ENCODE measurements at regions not wholly inside any gene's neighbourhood (a gene's known extent, or its start where the extent isn't known, plus 50 kb on each side); places are given as distances from the start of the nearest gene placed in this dataset.
"Not testable (repeated sequence)": the region's sequence is repeated elsewhere in the genome, so short reads cannot be mapped to it uniquely, and the experiment has no call there.

DNA sequence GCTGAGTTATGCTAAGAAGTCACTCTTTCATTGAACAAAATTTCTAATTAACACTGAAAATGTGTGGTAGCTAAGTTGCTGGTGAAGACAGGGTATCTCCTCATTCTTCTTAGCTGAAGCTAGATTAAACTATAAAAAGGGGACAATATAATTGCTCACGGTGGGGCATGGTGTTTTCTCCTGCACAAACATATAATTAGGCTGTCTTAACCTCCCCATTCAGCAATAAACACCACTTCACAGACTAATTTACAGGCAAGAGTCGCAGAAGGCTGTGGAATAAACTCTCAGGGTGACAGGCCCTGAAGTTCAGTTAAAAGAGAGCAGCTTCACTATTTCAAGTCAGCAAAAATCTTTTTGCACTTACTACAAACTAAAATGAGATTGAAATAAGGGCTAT is 338.9 kb upstream of the NT5E start:
- no peak for DNase-seq (ENCODE audit: low read depth in 1 of 2, low spot score in 1 of 2)

DNA sequence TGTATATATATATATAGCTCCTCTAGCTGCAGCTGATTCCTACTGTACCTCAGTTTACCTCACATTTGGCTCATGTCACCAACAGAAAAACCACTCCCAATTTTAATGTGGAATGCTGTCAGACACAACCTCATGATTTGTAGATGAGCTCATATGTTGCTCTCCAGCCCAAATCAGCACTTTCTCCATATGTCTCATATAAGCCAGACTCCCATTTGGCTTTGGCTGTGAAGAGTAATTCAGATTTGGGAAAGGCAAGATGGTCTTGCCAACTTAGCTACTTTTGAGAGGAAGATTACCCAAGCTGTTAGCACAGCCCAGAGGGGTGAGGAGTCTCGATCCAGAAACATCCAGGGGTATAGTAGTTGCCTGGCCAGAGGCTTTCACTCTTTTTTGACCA is 342.2 kb upstream of the NT5E start:
- no peak for DNase-seq (ENCODE audit: low read depth in 1 of 2, low spot score in 1 of 2)

DNA sequence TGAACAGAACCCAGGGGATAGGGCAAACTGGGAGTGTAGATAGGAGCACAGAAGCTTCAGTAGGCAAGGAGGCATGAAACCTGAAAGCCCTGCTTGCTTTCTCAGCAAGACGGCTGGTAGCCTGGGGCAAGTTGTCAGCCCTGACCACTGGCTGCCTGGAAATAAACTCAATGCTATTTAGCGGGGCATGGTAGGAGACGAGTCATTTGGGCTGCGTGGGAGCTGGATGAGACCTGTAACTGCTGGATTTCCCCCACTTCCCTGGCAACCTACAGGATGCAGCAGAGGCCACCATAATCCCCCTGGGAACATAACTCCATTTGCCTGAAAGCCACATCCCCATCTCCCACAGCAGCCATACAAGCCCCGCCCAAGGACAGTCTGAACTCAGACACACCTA is 332.6 kb upstream of the TBX18 start:
- DNase-seq (ENCODE audit: low read depth in 1 of 2, low spot score in 1 of 2) = no peak

DNA sequence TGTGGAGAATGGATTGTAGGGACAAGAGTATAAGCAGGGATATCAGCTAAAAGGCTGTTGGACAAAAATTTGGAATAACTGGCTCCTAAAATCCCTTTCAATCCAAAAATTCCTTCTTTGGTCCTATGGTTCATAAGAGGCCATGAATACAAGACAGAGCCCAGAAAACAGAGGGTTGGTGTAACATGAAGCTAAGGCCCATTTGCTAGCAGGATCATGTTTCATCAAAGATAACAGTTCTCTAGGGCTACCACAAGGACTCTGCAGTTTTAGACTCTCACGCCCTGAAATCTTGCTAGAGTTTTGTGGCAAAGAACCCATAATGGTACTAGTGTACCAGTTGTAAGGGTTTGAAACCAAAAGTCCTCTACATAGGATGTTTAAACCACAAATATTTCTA is 327.8 kb upstream of the TBX18 start:
- no peak for DNase-seq (ENCODE audit: low read depth in 1 of 2, low spot score in 1 of 2)

DNA sequence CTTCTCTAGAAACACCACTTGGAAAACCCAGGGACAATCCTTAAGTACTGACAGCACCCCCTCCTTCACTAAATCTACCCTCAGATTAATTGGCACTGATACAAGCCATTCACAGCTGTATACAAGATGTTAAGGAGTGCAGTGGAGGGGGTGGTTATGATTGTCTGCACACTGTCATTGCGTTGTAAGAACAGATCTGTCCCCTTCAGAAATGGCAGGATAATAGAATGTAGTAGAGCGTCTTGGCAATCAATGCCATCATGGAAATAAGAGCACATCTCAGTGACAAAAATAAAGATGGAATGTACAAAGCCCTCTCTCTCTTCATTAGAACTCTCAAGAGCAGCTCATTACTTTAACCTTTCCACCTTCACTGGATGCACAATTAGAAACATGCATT is 324.9 kb upstream of the TBX18 start:
- DNase-seq (ENCODE audit: low read depth in 1 of 2, low spot score in 1 of 2) = no peak

DNA sequence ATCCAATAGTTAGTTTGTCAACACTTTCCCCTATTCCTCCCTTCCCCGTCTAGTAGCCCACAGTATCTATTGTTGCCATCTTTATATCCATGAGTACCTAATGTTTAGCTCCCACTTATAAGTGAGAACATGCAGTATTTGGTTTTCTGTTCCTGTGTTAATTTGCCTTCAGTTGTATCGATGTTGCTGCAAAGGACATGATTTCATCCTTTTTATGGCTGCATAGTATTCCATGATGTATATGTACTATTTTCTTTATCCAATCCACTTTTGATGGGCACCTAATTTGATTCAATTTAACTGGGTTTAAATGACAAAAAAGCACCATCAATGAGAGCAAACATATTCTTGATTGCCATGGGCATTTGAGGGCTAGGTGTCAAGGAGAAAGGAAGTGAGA is 321.5 kb upstream of the TBX18 start:
- DNase-seq (ENCODE audit: low read depth in 1 of 2, low spot score in 1 of 2) = no peak

DNA sequence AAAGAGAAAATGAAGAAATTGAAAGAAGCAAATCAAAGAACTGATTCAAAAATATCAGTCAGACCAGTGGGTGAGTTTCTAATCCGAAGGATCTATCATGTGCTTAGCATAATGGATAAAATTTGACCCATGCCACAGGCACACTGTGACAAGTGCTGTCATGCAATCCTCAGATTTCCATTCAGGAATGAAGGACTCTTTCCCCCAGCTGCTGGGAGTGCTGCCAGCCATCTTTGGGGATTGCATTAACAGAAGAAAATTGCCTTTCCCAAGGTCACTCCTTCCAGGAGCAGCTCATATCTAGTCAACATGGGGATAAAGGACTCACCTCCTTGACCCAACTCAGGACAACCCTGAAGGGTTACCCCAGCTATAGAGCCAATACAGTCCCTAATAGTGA is 316.7 kb upstream of the TBX18 start:
- no peak for DNase-seq (ENCODE audit: low read depth in 1 of 2, low spot score in 1 of 2)

DNA sequence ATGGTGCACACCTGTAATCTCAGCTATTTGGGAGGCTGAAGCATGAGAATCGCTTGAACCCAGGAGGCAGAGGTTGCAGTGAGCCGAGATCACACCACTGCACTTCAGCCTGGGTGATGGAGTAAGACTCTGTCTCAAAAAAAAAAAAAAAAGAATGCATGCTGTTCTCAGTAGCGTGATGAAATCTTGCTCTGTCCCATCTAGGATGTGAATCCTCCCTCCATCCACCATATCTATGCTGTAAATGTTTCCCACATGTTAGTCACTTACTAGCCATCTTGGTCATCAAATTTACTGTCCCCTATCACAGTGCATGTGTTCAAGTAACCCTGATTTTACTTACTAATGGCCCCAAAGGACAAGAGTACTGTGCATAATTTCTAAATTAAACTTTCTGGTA is 315.4 kb upstream of the TBX18 start:
- DNase-seq (ENCODE audit: low read depth in 1 of 2, low spot score in 1 of 2) = no peak

DNA sequence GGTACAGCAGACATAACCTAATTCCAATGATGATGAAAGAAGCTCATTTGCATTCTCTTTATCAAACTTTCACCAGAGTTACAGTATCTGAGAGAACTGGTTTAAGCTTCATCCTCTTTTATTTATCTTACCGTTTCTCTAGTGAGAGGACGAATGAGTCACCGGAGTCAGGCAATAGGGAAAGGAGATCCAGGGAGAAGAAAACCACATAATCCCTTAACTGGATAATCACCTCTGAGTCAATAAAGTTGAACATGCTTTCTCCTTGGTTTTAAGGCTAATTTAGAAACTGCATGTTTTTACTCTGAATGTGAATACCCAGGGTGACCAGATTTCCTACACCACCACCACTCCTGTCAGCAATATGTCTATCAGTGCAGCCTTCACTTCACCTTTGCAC is 313.7 kb upstream of the TBX18 start:
- DNase-seq (ENCODE audit: low read depth in 1 of 2, low spot score in 1 of 2) = no peak

DNA sequence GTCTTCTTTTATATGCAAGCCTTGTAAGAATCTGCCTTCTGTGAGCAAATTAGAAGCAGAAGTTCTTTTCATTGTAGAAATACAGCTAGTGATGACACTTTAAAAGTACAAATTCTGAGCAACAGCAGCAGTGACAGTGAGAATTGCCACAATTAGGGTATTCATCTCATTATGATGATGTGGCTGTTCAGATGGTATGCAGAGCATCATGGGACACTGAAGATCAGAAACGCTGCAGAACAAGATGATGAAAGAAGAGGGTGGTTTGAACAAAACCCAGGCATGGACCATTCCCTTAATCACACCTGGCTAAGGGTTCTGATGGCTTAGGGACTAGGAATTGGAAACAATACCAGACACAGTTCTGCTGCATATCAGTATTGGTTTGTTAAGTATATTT is 312.7 kb upstream of the TBX18 start:
- no peak for DNase-seq (ENCODE audit: low read depth in 1 of 2, low spot score in 1 of 2)

DNA sequence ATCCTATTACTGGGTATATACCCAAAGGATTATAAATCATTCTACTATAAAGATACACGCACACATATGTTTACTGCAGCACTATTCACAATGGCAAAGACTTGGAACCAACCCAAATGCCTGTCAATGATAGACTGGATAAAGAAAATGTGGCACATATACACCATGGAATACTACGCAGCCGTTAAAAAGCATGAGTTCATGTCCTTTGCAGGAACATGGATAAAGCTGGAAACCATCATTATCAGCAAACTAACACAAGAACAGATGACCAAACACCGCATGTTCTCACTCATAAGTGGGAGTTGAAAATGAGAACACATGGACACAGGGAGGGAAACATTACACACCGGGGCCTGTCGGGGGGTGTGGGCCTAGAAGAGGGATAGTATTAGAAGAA is 307.4 kb upstream of the TBX18 start:
- DNase-seq (ENCODE audit: low read depth in 1 of 2, low spot score in 1 of 2) = not testable (repeated sequence)

DNA sequence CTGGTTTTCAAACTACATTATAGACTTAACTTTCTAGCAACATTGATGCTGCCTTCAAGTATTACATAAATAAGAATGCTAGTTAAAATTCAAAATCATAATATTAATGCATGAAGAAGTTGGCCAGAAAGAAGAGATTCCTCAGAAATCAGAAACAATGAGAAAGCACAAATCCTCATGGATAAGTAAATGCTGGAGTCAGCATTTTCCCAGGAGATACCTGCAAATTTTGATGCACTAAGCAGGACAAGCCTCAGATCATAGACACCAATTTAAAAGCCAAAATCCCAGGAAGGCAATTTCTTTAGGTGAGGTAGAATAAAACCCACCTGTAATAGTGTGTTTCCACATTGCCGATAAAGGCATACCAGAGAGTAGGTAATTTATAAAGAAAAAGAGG is 305.2 kb upstream of the TBX18 start:
- no peak for DNase-seq (ENCODE audit: low read depth in 1 of 2, low spot score in 1 of 2)

DNA sequence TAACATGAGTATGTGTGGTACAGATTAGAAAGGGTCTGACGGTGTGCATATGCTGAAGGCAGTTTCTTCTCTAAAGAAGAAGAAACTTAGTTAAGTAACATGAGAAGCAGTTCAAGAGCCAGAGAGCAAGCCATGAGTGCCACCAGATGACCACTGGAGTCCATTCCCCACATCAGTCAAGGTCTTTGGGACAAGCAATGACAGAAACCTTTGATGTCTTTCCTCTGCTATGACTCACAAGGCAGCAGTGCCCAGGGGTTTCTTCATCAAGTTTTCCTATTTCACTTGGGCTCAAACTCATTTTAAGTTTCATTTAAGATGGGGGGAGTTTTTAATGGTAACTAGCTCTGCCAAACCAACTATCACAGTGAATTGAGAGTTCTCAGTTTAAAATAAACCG is 303.8 kb upstream of the TBX18 start:
- DNase-seq (ENCODE audit: low read depth in 1 of 2, low spot score in 1 of 2) = no peak

DNA sequence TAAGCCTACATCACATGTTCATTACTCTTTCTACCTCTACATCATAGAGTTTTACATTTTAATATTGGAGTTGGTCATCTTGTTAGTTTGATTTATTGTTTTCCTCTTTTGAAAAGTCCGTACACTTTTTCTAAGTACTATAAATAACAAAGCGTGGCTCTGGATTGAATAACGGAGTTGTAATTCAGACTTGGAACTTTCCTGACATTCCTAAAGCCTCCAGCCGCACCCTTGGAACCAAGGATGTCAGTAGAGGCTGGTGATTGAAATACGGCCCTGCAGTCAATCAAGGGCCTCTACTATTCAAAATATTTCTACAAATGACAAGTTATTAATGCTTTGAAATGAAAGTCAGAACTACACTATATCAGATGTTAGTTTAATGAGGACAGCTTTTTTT is 301.9 kb upstream of the TBX18 start:
- no peak for DNase-seq (ENCODE audit: low read depth in 1 of 2, low spot score in 1 of 2)

DNA sequence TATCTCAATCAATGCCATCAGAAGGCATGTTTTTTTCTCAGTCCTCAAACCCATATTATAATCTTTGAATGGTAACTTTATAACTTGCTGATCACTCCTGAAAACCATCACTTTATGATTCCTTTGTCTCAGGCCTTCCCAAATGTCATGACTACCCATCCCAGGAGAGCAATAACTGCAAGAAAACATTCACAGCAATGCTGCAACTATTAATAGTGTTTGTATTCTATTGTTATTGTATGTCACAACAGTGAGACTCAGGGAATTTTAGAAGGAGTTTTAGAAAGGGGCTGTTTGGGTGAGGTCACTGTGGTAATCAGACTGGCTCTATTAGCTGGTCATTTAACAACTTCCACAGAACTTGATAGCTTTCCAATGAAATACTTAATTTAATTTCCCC is 301.4 kb upstream of the TBX18 start:
- no peak for DNase-seq (ENCODE audit: low read depth in 1 of 2, low spot score in 1 of 2)

DNA sequence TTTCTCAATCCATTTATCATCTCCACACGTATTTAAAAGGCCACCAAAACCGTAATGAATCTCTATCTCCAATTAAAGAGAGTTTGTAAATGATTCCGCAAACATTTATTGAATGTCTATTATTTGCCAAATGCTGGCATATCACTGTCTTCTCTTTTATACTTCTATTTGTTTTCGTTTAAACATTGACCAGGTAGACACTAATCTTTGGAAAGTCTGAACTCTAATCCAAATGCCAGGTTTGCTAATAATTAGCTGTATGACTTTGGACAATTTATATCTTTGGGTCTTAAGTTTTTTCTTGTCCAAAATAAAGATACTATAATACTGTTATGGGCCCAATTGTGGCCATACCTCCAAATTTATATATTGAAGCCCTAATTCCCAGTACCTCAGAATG is 299.2 kb upstream of the TBX18 start:
- DNase-seq (ENCODE audit: low read depth in 1 of 2, low spot score in 1 of 2) = no peak

DNA sequence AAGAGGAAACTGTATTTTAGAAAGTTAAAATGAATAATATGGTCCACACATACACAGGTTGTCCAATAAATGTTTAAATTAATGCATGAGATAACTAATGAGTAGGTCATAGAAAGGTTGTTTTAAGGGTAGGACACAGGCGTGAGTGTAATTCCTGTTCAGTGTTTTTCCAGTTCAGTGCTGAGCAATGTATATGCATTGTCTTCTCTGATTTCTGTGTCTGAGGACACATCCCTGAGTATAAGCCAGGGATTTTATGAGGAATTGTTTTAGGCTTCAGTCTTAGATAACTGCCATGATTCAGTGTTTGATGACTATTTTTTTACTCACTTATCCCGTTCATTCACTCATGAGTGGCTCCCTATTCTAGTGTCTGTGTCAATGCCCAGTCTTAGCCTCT is 298.5 kb upstream of the TBX18 start:
- DNase-seq (ENCODE audit: low read depth in 1 of 2, low spot score in 1 of 2) = no peak

DNA sequence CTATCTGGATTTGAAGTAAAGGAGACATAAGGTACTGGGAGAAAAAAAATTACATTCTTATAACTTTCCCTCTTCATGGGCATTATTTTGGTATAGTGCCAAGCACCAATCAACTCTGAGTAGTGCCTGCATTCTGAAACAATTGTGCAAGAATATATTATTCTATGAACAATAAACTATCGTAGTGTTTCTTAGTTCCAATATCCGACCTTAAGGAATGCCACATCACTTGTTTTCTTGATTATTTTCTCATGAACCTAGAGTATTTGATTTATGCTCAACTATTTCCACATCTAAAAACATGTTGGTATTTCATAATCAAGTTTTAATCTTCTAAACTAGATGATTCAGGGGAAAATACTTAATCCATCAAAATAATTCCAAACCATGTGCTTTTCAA is 294.4 kb upstream of the TBX18 start:
- no peak for DNase-seq (ENCODE audit: low read depth in 1 of 2, low spot score in 1 of 2)

DNA sequence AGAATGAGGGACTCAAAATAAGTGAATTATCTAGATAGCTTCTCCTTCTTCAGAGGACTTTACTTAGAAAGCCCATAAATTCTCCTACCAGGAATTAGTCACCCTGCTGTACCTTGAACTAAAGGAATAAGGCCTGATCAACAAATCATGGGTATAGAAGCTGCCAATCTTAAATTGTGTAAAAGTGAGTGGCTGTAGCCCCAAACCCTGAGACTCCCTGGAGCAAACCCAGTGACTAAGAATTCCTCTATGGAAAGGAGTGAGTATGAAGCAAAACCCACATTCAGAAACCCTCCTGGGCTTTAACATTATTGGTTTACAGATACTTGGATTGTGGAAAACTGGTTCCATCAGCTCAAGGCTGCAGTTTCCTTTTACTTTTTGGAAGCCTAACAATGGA is 285.8 kb upstream of the TBX18 start:
- DNase-seq (ENCODE audit: low read depth in 1 of 2, low spot score in 1 of 2) = no peak

DNA sequence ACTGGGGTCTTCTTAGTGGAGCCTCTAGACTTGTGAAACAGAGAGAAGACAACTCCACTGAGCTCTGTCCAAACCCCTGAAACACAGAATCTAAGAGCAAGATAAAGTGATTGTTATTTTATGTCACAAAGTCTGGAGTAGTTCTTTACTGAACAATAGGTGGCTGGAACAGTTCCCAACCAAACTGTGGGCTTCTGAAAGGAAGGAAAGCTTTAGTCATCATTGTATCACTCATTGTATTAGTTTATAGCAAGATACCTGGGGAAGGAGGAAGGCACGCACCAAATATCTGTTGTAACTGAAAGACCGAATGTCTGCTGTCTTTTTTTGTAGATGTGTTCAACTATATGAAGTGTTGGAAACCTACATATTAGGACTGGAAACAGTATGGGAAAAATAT is 284.9 kb upstream of the TBX18 start:
- no peak for DNase-seq (ENCODE audit: low read depth in 1 of 2, low spot score in 1 of 2)

DNA sequence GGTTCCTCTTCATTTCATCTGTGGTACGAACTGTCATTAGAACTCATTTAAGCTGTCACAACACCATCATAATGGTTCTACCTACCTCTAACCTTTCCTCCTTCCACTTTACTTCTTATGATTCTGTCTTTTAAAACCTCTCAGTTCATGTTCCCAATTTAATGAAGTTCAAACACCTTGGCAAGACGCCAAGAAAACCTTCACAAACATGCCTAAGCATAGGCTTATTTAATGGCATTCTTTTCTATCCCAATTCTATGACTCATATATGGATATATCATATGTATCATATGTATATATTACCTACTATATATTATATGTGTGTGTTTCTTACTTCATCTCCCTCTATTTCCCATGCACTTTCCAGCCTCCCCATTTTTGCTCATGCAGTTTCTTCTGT is 283.4 kb upstream of the TBX18 start:
- DNase-seq (ENCODE audit: low read depth in 1 of 2, low spot score in 1 of 2) = no peak

DNA sequence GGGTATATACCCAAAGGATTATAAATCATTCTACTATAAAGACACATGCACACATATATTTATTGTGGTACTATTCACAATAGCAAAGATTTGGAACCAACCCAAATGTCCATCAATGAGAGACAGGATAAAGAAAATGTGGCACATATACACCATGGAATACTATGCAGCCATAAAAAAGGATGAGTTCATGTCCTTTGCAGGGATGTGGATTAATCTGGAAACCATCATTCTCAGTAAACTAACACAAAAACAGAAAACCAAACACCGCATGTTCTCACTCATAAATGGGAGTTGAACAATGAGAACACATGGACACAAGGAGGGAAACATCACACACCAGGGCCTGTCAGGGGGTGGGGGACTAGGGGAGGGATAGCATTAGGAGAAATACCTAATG is 281.4 kb upstream of the TBX18 start:
- DNase-seq (ENCODE audit: low read depth in 1 of 2, low spot score in 1 of 2) = not testable (repeated sequence)

DNA sequence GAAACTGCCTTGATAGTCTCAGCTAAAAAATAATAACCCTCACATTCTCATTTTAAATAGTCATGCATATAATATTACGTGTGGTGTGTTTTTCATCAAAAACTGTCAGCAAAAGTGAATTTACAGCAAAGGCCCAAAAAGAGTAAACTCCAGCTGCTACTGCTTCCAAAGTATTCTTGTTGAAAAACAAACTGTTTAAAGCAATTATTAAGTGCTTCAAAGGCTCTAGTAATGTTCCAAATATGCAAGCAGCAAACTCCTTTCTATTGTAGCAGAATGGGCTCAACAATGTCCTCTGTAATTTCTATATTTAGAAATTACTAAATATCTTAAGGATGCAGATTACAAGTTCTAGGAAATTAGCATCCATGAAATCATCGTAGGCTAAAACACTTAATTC is 280.0 kb upstream of the TBX18 start:
- no peak for DNase-seq (ENCODE audit: low read depth in 1 of 2, low spot score in 1 of 2)

DNA sequence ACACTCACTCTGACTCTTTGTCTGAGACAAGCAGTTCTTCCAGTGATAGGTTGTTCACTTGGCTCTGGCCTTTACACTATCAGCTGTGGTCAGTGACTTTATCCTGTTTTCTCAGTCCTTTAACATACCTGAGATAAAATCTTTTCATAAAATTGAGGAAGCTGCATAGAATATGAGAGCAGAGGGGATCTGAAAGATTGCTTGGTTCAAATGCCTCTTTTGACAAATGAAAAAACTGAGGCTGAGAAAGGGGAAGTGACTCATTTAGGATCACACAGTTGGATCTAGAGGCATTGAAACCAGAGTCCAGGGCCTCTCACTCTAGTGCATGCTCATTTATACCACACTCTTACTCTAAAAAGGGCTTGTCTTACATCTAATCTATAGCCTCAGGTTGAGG is 277.0 kb upstream of the TBX18 start:
- DNase-seq (ENCODE audit: low read depth in 1 of 2, low spot score in 1 of 2) = no peak

DNA sequence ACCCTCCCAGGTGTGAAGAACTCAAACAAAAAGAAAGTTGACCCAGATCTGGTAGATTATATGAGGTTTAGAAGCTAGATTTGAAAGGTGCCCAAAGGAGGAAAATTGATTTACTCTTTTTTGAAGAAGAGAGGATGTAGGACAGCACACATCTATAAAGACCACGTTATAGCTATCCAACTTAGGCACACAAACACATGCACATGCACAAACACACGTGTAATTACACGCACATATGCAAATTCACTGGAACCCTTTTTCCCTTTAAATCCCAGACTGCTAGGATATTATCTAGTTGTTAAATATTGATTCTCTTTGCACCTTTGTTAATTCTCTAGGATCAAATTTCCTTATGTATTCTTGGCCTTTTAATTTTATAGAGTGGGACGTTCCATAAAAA is 272.8 kb upstream of the TBX18 start:
- no peak for DNase-seq (ENCODE audit: low read depth in 1 of 2, low spot score in 1 of 2)
